ENCODE measurements at regions not wholly inside any gene's neighbourhood (a gene's known extent, or its start where the extent isn't known, plus 50 kb on each side); places are given as distances from the start of the nearest gene placed in this dataset.
"Not testable (repeated sequence)": the region's sequence is repeated elsewhere in the genome, so short reads cannot be mapped to it uniquely, and the experiment has no call there.

- not testable (repeated sequence) for TF ChIP-seq POLR2A (IDR thresholded peaks at IDR 0.05; ENCODE audit: low read depth, low read length); POLR2AphosphoS5 (IDR thresholded peaks at IDR 0.05; ENCODE audit: low read depth, low read length); TAF1 (IDR thresholded peaks at IDR 0.05; ENCODE audit: borderline replicate concordance, low read depth, low read length)
Measured at GRCh38 chr4:33835764-33836163, 2408.6 kb downstream of the ARAP2 start.
